ENCODE measurements at regions not wholly inside any gene's neighbourhood (a gene's known extent, or its start where the extent isn't known, plus 50 kb on each side); places are given as distances from the start of the nearest gene placed in this dataset.

DNA sequence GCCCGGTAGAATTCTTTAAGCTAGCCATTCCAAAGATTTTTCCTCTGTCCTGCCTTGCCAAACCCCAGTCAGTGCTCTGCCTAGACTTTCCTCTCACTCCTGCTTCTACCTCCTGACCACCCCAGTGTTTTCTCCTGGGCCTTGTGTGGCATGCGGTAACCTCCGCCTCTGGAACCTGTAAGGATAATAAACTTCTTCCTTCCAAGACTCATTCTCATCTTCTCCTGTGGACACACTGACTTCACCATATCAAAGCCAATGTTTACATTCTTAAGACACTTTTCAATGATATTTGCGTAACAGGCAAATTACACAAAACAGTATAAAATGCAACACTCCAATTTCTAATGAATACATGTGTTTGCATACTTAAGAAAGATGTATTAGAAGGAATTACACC, 354.6 kb downstream of the RNF144B start:
- no peak overlapping the region for H4K91ac ChIP-seq (ENCODE audit: insufficient read depth, low read depth, low read length)
- DNase-seq (no peak), ATAC-seq (ENCODE audit: low read depth) (no peak)
- no peak overlapping the region for H4K5ac ChIP-seq (ENCODE audit: low read depth, low read length)
- no peak overlapping the region for H3K18ac ChIP-seq (ENCODE audit: low read depth, low read length)
- no peak overlapping the region for H2BK20ac ChIP-seq (ENCODE audit: low read depth, low read length)
- H3K27ac ChIP-seq (ENCODE audit: insufficient read depth, low read length) = no peak overlapping the region
- BruUV-seq (replicated peaks) = no TSS peak
- no peaks in the 10 kb centered on the region for H3K4me1 ChIP-seq (ENCODE audit: control insufficient read depth, insufficient read depth, low read length)
- no peak overlapping the region for H4K8ac ChIP-seq (ENCODE audit: low read depth in 2 of 2, low read length in 2 of 2)
- ChIA-PET CTCF (no interaction called here), POLR2A (ENCODE audit: unreplicated experiment) (no interaction called here)
- H3K4me2 ChIP-seq (ENCODE audit: low read depth, low read length) = no peak overlapping the region
- H3K4me3 ChIP-seq (ENCODE audit: insufficient read depth, low read depth, low read length) = no peak overlapping the region
- H2BK5ac ChIP-seq (ENCODE audit: low read depth, low read length, poor library complexity, severe bottlenecking) = no peak overlapping the region
- no peak overlapping the region for H3K23ac ChIP-seq (ENCODE audit: low read depth, low read length)
- no peaks in the 10 kb centered on the region for H3K9me1 ChIP-seq (ENCODE audit: insufficient read depth, low read length)
- no peak overlapping the region for H2AFZ ChIP-seq (replicated peaks; ENCODE audit: low read length, poor library complexity)
- dilution Hi-C loops (cut with HindIII; ENCODE audit: low sequenced_read_pairs, unreplicated experiment) = no loop called here
- no peak overlapping the region for H3K9ac ChIP-seq (ENCODE audit: low read depth, low read length)
- no peak overlapping the region for H3K14ac ChIP-seq (replicated peaks; ENCODE audit: low read depth, low read length)
- no peak overlapping the region for H2AK5ac ChIP-seq (ENCODE audit: low read depth, low read length)
- no peaks in the 10 kb centered on the region for H4K20me1 ChIP-seq (ENCODE audit: insufficient read depth, low read length)
- intact Hi-C loops (cut with micrococcal nuclease) = no loop called here
- H3K9me3 ChIP-seq (ENCODE audit: control insufficient read depth, insufficient read depth, low read length) = no peaks in the 10 kb centered on the region
- in situ Hi-C loops (cut with MboI; ENCODE audit: low sequenced_read_pairs) = no loop called here
- H2AK9ac ChIP-seq (replicated peaks; ENCODE audit: low read depth, low read length, poor library complexity) = no peak overlapping the region
- H2BK15ac ChIP-seq (ENCODE audit: low read depth, low read length) = no peak overlapping the region
- H3K56ac ChIP-seq (ENCODE audit: extremely low read depth, insufficient read depth, low read length) = no peak overlapping the region
- H3K36me3 ChIP-seq (ENCODE audit: control insufficient read depth, insufficient read depth, low read length) = no peaks in the 10 kb centered on the region
- no peak overlapping the region for H2BK120ac ChIP-seq (ENCODE audit: low read depth, low read length)
- TF ChIP-seq RCOR1 (IDR thresholded peaks at IDR 0.05; ENCODE audit: insufficient replicate concordance, low read length) = no peak
- TF ChIP-seq CHD1 (IDR thresholded peaks at IDR 0.05; ENCODE audit: low read depth, low read length) = no peak
- no peak for TF ChIP-seq RAD21 (IDR thresholded peaks at IDR 0.05; ENCODE audit: low read length)
- TF ChIP-seq POLR2A (IDR thresholded peaks at IDR 0.05; ENCODE audit: low read depth, low read length) = no peak
- TF ChIP-seq RFX5 (IDR thresholded peaks at IDR 0.05; ENCODE audit: low read depth, low read length) = no peak
- no peak for TF ChIP-seq MXI1 (IDR thresholded peaks at IDR 0.05; ENCODE audit: borderline replicate concordance, low read depth, low read length)
- TF ChIP-seq, protein P1, sequence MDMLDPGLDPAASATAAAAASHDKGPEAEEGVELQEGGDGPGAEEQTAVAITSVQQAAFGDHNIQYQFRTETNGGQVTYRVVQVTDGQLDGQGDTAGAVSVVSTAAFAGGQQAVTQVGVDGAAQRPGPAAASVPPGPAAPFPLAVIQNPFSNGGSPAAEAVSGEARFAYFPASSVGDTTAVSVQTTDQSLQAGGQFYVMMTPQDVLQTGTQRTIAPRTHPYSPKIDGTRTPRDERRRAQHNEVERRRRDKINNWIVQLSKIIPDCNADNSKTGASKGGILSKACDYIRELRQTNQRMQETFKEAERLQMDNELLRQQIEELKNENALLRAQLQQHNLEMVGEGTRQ (IDR thresholded peaks at IDR 0.05; ENCODE audit: low read depth, low read length) = no peak
- TF ChIP-seq FOS (IDR thresholded peaks at IDR 0.05; ENCODE audit: low read depth, low read length) = no peak
- no peak for TF ChIP-seq SMC3 (IDR thresholded peaks at IDR 0.05; ENCODE audit: low read depth, low read length)
- TF ChIP-seq BHLHE40 (IDR thresholded peaks at IDR 0.05; ENCODE audit: low read depth, low read length) = no peak
- no peak for TF ChIP-seq MAZ (IDR thresholded peaks at IDR 0.05; ENCODE audit: borderline replicate concordance, low read depth, low read length)
- TF ChIP-seq CEBPB (IDR thresholded peaks at IDR 0.05; ENCODE audit: low read depth, low read length) = no peak
- TF ChIP-seq, protein P2, sequence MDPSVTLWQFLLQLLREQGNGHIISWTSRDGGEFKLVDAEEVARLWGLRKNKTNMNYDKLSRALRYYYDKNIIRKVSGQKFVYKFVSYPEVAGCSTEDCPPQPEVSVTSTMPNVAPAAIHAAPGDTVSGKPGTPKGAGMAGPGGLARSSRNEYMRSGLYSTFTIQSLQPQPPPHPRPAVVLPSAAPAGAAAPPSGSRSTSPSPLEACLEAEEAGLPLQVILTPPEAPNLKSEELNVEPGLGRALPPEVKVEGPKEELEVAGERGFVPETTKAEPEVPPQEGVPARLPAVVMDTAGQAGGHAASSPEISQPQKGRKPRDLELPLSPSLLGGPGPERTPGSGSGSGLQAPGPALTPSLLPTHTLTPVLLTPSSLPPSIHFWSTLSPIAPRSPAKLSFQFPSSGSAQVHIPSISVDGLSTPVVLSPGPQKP (IDR thresholded peaks at IDR 0.05; ENCODE audit: borderline replicate concordance, low read depth, low read length) = no peak
- TF ChIP-seq, protein P3, sequence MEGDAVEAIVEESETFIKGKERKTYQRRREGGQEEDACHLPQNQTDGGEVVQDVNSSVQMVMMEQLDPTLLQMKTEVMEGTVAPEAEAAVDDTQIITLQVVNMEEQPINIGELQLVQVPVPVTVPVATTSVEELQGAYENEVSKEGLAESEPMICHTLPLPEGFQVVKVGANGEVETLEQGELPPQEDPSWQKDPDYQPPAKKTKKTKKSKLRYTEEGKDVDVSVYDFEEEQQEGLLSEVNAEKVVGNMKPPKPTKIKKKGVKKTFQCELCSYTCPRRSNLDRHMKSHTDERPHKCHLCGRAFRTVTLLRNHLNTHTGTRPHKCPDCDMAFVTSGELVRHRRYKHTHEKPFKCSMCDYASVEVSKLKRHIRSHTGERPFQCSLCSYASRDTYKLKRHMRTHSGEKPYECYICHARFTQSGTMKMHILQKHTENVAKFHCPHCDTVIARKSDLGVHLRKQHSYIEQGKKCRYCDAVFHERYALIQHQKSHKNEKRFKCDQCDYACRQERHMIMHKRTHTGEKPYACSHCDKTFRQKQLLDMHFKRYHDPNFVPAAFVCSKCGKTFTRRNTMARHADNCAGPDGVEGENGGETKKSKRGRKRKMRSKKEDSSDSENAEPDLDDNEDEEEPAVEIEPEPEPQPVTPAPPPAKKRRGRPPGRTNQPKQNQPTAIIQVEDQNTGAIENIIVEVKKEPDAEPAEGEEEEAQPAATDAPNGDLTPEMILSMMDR (conservative IDR thresholded peaks at IDR 0.05; ENCODE audit: low read depth, low read length) = no peak
- no CpG with 5 or more reads among the region's 4 CpGs for WGBS, 2 experiments (ENCODE audit: extremely low coverage in 2 of 2, insufficient read length in 1 of 2)
- H3K79me1 ChIP-seq (ENCODE audit: low read depth in 1 of 2, low read length in 2 of 2) = no peaks in the 10 kb centered on the region
- H3K27me3 ChIP-seq (ENCODE audit: control insufficient read depth, insufficient read depth, low read length) = no peaks in the 10 kb centered on the region
- no peak overlapping the region for H3K4ac ChIP-seq (ENCODE audit: low read depth, low read length)

All from IMR-90 (cell line).